GM19328 (cell line): ENCODE measurements at regions not wholly inside any gene's neighbourhood (a gene's known extent, or its start where the extent isn't known, plus 50 kb on each side); places are given as distances from the start of the nearest gene placed in this dataset.

Experiments used
- ATAC-seq: cut with Tn5 transposase; IDR thresholded peaks from one replicate; pipeline ENCODE4 v1.9.1; 2021; ENCODE audit warnings: mild to moderate bottlenecking, moderate library complexity; ENCODE audit not compliant: unreplicated experiment

DNA sequence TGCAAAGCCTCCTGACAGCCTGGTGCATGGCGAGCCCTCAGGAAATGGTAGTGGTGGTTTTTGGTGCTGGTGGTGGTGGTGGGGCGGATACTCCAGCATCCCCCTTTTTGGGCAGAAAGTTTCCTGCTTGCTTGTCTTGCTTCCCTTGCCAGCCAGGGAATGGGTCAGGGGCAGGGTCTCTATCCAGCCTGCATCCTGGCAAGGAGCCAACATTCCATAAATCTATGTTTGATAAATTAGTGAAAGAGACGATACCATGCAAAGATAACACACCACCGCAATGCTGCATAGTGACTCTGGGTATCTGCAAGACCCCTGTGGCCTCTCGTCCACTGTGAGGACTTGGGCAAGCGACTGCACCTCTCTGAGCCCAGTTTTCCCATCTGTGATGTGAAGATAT lies 246.2 kb downstream of the LRFN2 start:
- no peak for ATAC-seq

DNA sequence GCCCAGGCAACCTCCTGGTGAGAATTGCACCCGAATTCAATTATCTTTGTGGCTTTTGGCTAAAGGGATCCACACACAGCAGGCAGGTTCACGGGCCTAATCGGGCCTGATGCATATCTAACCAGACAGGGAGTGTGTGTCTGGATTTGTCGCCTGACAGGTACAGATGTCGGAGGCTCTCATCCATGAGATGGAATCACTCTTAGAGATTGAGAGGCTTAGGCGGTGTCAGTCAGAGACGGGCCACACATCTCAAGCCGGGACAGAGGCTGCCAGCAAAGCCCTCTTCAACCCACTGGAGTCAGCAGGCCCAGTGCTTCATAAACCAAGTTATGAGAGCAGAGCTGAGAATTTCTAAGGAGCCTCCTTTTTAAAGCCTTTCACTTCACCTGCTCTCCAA lies 247.0 kb downstream of the LRFN2 start:
- no peak for ATAC-seq

DNA sequence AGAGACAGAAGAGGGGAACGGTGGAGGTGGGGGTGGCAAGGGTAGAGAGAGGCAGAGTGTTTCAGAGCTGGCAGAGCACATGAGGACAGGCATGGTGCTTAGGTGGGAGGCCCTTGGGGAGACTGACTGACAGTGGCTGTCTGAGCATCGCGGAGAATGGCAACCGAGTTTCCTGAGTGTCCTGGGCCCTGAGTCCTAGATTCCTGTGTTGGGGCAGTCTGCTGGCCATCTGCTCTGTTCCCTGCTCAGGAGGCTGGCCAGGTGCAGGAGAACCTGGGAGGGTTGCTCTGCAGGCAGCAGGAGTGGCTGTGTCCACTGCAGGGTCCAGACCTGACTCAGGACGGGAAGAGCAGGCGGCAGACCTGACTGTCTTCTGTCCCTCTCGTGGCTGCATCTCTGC lies 248.9 kb downstream of the LRFN2 start:
- ATAC-seq = no peak

DNA sequence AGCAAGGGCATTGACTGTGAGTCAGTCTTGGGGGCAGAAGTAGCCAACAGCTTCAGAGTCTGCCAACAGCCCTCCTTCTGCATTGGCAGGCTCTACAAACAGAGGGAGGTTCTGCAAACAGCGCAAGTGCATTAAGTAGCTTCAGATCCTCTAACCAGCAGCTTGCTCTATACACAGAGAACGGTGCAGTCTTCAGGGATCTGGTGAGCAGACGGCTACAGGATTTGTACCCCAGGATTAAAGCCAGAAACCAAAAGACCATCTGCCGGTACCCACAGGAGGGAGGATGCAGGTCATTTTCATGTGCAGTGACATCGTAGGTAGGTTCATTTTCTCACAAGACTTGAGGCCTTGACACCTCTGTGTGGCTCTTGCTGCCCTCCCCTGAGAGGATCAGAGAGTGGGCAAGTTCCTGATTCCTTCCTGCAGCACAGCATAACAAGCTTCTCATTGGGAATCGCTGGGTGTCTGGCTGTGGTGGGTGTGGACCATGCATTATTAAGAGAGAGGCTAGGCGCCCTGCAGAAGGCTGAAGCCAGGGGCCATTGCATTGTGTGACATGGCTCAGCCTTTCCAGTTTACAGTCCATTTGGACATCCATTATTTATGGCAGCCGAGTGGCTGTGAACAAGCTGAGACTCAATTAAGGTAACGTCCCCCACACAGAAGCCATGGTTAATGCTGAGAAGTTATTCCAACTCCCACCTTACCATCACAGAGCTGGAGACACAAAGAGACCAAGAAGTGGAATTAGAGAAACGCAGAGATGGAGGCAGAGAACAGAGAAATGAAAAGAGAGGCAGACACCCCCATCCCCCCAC lies 250.0 kb downstream of the LRFN2 start:
- no peak for ATAC-seq

DNA sequence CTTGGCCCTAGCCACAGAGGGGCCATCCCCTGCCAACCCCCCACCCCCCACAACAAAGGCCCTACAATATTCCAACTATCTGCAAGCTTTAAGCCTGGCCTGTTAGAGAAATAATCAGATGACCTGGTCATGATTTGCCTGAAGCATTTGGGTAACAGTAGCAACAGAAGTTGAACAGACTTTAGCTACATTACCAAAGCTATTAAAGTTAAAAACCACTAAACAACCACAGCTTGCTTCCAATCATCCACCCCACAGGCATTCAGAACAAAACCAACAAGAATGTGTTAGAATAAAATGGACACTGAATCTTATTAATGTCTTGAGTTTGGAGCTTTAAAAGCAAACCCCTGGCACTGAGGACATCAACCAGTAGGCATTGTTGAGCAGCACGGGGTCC lies 250.9 kb downstream of the LRFN2 start:
- ATAC-seq = no peak

DNA sequence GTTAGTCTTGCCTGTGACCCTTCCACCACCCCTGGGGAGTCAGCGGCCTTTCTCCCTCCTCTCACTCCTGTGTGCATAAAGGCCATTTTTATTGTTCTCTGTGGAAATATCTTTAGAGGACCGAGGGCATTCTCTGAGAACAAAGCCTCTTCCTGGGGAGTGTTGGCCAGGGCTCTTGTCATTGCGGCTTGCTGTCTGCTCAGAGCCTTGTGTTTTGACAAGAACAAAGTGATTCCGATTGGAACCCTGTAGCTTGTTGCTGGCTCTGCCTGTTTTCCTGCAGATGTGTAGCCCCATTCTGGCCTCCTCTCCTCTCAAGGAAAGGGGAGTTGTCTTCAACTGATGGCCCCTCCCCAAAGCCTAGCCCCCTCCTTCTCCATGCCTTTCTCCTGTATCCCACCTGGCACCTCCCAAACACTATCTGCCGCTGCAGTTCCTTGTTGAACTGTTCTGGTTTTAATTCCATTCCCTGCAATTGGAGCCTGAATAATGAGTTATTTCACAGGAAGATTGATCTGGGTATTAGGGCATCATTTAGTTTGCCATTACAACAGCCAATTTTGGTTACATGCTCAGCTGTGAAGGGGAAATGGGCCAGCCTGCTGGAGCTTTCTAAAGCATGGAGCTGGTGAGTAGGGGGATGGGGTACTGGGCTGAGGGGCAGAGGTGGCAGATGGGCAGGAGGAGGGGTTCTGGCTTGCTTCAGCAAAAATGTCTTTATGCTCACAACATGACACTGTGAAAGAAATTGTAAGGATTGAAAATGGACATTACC lies 252.5 kb downstream of the LRFN2 start:
- ATAC-seq = no peak

DNA sequence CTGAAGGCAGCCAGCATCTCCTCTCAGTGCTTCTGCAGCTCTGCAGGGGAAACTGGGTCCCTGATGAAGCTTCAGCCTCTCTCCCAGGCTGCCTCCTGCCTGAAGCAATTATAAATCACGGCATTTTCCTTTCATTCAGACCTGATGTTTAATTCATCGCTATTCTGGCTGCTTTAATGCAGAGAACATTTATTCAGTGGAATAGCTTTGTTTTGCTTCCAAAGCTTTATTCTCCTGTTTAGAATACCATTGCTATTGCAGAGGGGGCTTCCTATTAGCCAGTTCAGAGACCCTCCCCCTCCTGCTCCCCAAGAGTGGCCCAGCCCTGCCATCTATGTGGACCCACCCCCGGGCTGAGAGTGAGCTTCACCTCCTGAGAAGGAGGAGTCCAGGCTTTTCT lies 255.6 kb downstream of the LRFN2 start:
- ATAC-seq = no peak

DNA sequence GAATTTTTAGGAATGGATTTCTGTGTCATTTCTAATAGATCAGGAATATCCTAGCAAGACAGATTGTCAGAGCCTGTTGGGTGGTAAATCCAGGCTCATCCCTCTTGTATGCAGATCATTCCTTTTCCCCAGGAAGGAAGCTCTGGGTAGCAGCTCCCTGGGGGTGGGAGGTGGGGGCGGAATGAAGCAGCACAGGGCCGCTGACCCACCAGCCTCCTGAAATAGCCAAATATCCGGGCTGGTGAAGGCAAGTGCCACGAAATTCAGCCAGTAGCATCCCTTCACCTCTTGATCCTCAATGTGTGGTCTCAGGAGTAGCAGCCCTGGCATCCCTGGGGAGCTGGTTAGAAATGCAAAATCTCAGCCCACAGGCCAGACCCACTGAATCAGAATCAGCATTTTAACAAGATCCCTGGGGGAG lies 256.9 kb downstream of the LRFN2 start:
- ATAC-seq = no peak

DNA sequence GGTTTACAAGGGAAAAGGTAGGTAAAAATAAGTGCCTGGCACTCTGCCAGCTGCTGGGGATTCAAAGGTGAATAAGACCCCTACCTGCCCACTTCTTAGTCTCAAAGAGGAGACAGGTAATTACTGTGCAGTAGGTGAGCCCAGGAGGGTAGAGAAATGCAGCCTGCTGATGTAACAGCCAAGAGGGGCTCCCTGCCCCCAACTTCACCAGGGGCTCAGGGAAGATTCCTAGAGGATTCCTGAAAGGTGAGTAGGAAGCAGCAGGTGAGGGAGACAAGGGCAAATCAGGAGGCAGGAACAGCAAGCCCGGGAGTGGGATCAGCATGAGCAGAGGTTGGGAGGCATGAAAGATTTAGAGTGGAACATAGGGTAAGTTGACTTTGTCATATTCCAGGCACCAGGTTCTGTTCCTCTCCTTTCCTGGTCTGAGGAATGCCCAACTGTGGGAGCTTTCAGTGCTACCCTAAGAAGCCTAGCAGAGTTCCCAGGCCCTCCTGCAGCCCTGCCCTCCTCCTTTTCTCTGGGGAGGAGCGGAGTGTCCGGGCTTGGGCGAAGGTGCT lies 258.1 kb downstream of the LRFN2 start:
- ATAC-seq = no peak

DNA sequence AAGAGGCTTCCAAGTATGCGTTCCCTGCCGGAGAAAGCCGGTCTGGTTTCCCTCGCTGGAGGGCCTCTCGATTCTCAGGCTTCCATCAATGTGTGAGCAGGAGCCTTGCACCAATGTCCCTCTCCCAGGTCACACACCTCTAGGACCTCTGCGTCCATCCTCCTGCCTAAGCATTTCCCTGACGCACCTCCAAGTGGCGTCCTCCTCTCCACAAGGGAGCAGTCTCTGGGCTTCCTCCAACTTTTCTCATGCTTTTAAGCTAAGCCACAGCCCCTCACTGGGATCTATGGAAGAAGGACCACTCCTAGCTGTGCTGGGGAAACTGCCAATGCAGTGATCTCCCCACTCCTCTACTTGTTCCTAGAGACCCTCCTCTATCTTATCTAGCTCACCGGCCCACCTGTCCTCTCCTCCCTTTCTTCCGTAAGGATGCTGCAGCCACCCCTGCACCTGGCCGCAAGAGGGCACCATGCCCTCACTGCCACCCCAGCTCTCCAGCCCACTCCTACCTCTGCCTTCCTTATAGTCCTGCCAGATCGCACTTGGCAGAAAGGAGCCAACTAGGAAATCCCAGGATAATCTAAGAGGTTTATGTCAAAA lies 258.7 kb downstream of the LRFN2 start:
- no peak for ATAC-seq

DNA sequence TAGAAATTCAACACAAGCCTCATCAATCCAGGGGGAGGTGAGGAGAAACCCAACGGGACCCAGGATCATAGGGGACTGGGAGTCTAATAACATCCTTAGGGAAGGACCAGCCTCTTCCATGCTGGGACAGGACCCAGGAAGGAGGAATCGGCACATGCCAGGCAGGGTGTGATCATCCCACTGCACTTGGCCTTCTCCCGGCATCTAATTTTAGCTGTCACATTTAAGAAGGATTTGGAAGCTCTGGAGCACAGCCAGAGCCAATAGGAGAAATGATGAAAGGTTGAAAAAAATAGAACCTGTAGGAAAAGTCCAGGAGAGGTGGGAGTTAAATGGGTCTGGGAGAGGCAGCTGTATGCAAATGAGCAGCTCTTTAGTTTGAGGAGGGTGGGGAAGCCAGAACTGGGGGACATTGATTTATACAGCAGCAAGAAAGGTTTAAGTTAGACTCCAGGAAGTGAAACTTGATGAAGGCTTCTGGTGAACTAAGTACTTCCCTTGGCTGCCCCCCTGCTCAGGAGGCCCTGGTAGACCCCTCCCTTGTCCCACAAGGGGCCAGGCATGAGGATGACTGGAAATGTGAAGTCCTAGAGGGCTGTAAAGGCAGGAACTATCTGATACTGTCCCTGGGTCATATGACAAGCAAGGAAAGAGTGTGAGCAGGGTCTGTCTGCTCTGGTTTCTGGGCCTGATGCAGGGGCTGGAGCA lies 260.3 kb downstream of the LRFN2 start:
- no peak for ATAC-seq

DNA sequence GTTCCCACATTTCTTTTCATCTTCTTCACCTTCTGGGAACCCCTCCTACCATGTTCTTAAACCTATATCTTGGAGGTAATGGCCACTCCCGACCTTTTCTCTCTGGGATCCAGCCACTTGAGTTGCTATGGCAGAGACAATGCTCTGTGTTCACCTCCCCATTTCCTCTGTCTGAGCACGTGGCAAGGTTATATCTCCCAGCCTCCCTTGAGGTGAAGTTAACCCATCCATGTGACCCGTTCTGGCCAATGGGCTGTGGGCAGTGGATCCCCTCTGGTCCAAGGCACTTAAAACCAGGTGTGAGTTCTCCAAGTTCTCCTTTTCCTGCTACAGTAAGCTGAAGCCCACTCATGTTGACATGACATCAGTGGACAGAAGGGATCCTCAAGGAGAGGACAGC lies 261.4 kb downstream of the LRFN2 start:
- ATAC-seq = no peak

DNA sequence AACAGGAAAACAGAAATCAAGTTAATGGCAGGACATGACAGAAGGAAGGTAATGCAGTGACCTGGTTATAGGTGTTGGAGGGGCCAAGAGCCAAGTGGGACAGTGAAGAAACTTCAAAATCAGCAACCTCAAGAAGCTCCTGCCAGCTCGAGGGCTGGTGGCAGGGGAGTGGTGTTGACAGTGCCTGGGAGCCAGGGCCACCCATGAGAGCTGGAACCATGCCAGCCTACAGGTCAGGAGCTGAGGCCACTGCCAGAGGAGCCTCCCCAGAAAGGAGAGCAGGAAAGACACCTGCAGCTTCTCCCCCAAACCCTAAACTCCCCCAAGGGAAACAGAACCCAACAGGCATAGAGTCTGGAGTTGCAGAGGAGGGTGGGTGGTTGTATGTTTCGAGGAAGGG lies 262.1 kb downstream of the LRFN2 start:
- ATAC-seq = no peak

DNA sequence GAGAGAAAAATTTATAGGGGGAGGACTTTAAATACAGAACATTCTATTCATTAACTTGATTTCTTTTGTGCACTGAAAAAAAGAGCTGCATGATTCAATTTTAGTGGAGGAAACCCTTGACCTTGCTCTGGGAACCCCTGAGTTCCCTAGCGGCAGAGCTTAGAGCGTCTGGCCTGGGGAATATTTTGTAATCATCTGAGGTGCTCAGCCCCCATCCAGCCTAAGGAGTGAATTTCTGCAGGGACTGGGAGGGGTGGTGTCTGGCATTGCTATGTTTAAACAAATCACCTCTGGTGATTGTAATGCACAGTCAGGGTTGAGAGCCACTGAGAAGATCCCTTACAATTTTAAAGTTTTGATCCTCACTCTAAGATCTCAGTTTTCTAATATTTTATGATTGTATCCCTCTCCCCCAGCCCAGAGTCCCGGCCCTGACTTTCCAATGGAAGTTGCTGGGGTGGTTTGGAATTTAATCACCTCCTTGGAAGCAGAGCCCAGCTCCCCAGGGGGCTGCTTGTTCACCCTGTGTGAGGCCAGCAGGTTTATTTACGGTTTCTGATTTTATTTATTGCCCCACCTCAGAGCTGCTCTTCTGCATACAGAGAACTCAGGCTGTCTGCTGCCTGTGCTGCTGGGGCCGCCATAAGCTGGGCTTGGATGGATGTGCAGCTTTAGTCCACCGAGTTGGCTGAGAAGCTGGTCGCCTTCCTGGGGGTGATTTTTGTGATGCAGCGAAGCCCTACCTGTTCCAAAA lies 263.1 kb downstream of the LRFN2 start:
- no peak for ATAC-seq

DNA sequence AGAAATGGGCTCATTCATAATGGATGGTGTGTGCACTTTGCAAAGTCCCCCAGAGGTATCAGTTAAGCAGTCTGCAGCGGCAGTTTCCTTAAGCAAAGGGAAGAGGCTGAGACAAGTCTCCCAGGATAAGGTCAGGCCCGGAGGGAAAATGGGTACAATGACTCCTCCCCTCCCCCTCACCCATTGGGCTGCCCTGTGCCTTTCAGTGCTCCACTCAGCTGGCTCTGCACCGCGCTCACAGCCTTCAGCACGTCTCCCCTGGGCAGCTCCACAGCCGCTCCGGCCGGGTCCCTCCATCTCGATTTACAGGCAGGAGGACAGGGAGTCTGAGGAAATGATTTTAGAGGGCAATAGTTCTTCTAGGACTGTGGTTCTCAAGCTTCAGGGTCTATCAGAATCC lies 264.8 kb downstream of the LRFN2 start:
- ATAC-seq = no peak

DNA sequence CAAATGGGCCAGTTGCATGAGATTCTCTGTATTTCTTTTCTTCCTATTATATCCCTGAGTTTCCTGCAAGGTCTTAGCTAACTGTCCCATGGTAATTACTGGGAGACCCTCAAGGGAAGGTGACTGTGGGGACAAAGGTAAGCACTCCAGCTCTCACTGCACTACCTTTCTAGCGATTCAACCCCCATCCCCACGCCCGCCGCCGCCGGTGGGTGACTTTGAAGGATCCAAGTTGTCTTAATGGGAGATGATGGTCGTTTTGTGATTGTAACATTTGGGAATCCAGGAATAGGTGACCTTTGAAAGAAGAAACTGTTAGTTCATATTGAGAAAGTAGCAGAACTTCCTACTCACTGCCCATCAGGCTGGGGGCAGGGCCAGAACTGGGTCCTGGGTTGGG lies 265.5 kb downstream of the LRFN2 start:
- no peak for ATAC-seq

DNA sequence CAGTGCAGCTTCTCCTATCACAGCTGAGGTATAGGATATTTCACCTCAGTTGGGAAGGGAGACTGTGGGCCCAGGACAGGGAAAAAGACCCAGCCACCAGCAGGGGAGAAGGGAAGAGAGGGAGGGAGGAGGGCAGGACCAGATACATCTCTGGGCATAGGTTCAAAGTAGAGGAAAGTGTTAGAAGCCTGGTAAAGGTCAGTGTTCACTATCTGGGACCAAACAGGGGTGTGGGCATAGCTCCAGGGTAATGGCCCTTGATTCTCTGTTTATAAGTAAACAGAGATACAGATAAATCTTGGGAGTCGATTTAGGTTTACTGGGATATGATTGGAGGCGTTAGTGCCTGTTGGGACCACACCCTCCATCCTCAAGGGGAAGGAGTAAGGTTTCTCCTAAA lies 266.2 kb downstream of the LRFN2 start:
- no peak for ATAC-seq

DNA sequence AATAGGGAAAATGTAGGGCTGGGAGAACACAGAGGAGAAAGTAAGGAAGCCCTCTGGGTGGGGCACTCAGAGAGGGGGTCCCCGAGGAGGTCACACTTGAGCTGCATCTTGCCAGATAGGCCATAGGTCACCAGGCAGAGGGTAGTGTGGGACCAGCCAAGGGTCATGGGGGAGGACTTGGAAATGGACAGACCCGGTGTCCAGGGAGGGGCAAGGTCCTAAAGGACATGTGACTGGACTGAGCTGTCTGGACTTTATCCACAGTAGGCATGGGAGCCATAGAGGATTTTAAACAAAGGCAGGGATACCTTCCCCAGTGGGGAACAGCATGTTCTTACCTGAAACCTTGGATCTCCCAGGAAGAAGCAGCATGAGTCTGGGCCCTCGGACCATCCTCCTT lies 266.7 kb downstream of the LRFN2 start:
- ATAC-seq = no peak

DNA sequence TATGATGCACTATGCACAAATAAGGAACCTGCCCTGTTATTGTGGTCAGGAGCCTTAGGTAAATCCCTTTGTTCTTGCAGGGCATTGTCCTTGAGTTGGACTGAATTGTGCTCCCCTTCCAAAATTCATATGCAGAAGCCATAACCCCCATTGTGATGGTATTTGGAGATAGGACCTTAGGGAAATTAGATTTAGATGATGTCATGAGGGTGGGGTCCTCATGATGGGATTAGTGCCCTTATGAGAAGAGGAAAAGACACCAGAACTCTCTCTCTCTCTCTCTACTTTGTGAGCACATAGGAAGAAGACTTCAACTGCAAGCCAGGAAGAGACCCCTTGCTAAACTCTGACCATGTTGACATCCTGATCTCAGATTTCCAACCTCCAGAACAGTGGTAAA lies 268.0 kb downstream of the LRFN2 start:
- no peak for ATAC-seq

DNA sequence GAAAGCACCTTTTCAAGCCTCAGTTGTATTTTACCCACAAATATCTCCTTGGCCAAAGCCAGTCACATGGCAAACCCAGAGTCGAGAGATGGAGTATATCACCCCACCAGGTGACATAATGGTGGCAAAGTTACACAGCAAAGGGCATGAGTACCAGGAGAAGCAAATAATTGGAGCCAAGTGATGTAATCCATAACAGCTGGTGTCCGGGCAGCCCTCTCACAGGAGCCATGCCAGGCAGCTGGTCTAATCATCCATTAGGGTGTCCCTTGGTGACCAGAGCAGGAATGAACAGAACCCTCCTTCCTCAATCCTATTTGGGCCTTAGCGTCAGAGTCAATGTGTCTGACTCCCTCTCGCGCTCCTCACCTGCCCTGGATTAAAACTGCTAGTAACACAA lies 272.1 kb downstream of the LRFN2 start:
- no peak for ATAC-seq
